Colonic mucosa (tissue), 4 donors: ENCODE measurements at regions not wholly inside any gene's neighbourhood (a gene's known extent, or its start where the extent isn't known, plus 50 kb on each side); places are given as distances from the start of the nearest gene placed in this dataset.

Experiments
- DNase-seq: peaks from one replicate; pipeline ENCODE4 v3.0.0-alpha.2; 2020
- H3K27ac ChIP-seq: fragments of 200-600 bp; one replicate; pipeline ENCODE4 v1.8.0; 2021
- H3K27me3 ChIP-seq: fragments of 200-600 bp; one replicate; pipeline ENCODE4 v1.8.0; 2021
- H3K36me3 ChIP-seq: fragments of 200-600 bp; one replicate; pipeline ENCODE4 v1.8.0; 2021
- H3K4me1 ChIP-seq: fragments of 200-600 bp; one replicate; pipeline ENCODE4 v1.8.0; 2021; ENCODE audit warnings: mild to moderate bottlenecking
- H3K4me3 ChIP-seq: fragments of 200-600 bp; one replicate; pipeline ENCODE4 v1.8.0; 2021
- H3K9ac ChIP-seq, 2 donors: one replicate each; pipeline ENCODE4 v1.7.0; 2013; ENCODE audit warnings: control low read depth in 2 of 2, low read depth in 2 of 2, low read length in 2 of 2
- H3K9me3 ChIP-seq: fragments of 200-600 bp; one replicate; pipeline ENCODE4 v1.8.0; 2021
- intact Hi-C: fragments of 100-400 bp; cut with DNase I; formaldehyde crosslinking; loops from one replicate; pipeline ENCODE4 v1.14.1; 2022
- TF ChIP-seq, protein P1 (sequence below): fragments of 200-600 bp; IDR thresholded peaks from one replicate; pipeline ENCODE4 v1.8.0; 2022; ENCODE audit warnings: antibody characterized with exemption, mild to moderate bottlenecking
- donor health status: healthy.
- donor health status: DM: no; HTN: no; CAD: no.
- donor health status: DM: no; HTN: no; CAD: no.

DNA sequence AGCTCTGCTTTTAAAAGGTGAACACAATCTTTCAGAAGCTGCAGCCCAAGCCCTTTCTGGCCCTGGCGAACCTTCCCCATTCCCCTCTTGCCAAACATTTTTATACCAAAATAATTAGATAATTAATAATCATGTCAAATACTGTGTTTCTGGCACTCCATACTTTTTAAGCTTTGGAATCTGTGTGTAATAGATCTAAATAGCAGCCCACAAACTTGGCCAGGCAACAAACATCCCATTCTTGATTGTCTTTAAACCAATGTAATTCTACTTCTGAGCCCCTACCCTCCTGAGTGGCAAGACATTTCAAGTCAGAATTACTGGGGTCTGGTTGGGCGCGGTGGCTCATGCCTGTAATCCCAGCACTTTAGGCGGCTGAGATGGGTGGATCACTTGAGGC lies 137.7 kb downstream of the NAV1 start:
- Histone ChIP-seq H3K36me3 (no peaks in the 10 kb centered on the region), H3K27me3 (no peaks in the 10 kb centered on the region), H3K9me3 (no peaks in the 10 kb centered on the region), H3K9ac (no peak overlapping the region), H3K4me1 (peaks cover 4% of the 10 kb centered on the region), H3K4me3 (no peak overlapping the region), H3K27ac (peak overlapping the region; percentile 65)
- DNase-seq, result no peak
- TF ChIP-seq, protein P1, sequence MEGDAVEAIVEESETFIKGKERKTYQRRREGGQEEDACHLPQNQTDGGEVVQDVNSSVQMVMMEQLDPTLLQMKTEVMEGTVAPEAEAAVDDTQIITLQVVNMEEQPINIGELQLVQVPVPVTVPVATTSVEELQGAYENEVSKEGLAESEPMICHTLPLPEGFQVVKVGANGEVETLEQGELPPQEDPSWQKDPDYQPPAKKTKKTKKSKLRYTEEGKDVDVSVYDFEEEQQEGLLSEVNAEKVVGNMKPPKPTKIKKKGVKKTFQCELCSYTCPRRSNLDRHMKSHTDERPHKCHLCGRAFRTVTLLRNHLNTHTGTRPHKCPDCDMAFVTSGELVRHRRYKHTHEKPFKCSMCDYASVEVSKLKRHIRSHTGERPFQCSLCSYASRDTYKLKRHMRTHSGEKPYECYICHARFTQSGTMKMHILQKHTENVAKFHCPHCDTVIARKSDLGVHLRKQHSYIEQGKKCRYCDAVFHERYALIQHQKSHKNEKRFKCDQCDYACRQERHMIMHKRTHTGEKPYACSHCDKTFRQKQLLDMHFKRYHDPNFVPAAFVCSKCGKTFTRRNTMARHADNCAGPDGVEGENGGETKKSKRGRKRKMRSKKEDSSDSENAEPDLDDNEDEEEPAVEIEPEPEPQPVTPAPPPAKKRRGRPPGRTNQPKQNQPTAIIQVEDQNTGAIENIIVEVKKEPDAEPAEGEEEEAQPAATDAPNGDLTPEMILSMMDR, result no peak
- intact Hi-C loops, result no loop called here

- Histone ChIP-seq H3K27me3 (no peaks in the 10 kb centered on the region), H3K4me1 (peaks cover 4% of the 10 kb centered on the region), H3K36me3 (no peaks in the 10 kb centered on the region), H3K4me3 (no peak overlapping the region), H3K9me3 (no peaks in the 10 kb centered on the region), H3K9ac (no peak overlapping the region), H3K27ac (no peak overlapping the region)
- DNase-seq, result no peak
- TF ChIP-seq, protein P1, result no peak
- intact Hi-C loops, result no loop called here
These were observed 139.6 kb downstream of the NAV1 start for GRCh38 chr1:201678264-201679101.

DNA sequence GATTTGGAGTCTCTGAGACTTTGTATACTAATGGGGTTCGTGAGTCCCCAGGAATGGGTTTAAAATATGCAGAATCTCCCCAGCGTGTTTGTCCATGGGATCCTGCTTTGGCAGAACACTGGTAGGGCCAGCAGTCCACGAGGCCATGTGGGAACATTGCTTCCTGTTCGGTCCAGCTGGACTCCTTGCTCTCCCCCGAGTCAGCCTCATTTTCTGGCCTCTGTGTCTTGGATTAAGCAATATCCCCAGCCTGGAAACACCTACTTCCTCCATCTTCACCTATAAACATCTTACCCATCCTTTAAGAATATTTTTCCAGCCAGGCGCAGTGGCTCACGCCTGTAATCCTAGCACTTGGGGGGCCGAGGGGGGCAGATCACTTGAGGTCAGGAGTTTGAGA lies 142.4 kb downstream of the NAV1 start:
- no peak overlapping the region for H3K4me3 ChIP-seq
- no peak overlapping the region for H3K27ac ChIP-seq
- no peaks in the 10 kb centered on the region for H3K4me1 ChIP-seq
- no peak overlapping the region for H3K9ac ChIP-seq
- intact Hi-C loops, result no loop called here
- DNase-seq, result no peak
- no peaks in the 10 kb centered on the region for H3K36me3 ChIP-seq
- no peaks in the 10 kb centered on the region for H3K27me3 ChIP-seq
- TF ChIP-seq, protein P1, result no peak
- no peaks in the 10 kb centered on the region for H3K9me3 ChIP-seq

DNA sequence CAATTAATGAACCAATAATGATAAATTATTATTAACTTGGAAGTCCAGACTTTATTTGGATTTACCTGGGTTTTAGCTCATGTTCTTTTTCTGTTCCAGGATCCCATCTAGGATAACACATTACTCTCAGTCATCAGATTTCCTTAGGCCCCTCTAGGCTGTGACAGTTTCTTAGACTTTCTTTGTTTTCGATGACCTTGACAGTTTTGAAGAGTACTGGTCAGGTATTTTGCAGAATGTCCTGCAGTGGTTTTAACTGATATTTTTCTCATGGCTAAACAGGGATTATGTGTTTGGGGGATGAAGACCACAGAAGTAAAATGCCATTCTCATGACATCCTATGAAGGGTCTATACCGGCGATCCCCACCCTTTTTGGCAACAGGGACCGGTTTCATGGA lies 144.0 kb downstream of the NAV1 start:
- no peak overlapping the region for H3K4me3 ChIP-seq
- intact Hi-C loops, result no loop called here
- no peak overlapping the region for H3K9ac ChIP-seq
- no peak for DNase-seq
- H3K36me3 ChIP-seq, result no peaks in the 10 kb centered on the region
- TF ChIP-seq, protein P1, result no peak
- H3K9me3 ChIP-seq, result no peaks in the 10 kb centered on the region
- no peaks in the 10 kb centered on the region for H3K4me1 ChIP-seq
- H3K27me3 ChIP-seq, result no peaks in the 10 kb centered on the region
- no peak overlapping the region for H3K27ac ChIP-seq

- Histone ChIP-seq H3K36me3 (no peaks in the 10 kb centered on the region), H3K9me3 (no peaks in the 10 kb centered on the region), H3K4me3 (no peak overlapping the region), H3K4me1 (no peaks in the 10 kb centered on the region), H3K27ac (no peak overlapping the region), H3K27me3 (no peaks in the 10 kb centered on the region), H3K9ac (no peak overlapping the region)
- no peak for DNase-seq
- intact Hi-C loops, result no loop called here
- TF ChIP-seq, protein P1, result no peak
These were observed 144.5 kb downstream of the NAV1 start for GRCh38 chr1:201683397-201683796.
